ENCODE measurements at regions not wholly inside any gene's neighbourhood (a gene's known extent, or its start where the extent isn't known, plus 50 kb on each side); places are given as distances from the start of the nearest gene placed in this dataset.

DNA sequence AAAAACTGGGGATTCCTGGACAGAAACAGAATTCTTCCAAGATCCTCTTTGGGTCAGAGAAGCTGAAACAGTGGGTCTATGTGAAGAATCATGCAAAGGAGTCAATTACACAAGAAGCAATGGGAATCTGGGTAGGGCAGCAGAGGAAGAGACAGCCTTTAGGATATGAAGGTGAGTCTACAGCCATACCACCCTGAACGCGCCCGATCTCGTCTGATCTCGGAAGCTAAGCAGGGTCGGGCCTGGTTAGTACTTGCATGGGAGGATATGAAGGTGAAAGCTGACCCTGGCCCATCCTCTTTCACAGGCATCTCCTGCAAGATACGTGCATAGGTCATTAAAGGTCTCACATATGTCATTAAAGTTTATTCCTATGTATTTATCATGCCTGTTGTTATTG is 1080.9 kb upstream of the FANCL start:
- DNase-seq (ENCODE audit: low read depth), result no peak

DNA sequence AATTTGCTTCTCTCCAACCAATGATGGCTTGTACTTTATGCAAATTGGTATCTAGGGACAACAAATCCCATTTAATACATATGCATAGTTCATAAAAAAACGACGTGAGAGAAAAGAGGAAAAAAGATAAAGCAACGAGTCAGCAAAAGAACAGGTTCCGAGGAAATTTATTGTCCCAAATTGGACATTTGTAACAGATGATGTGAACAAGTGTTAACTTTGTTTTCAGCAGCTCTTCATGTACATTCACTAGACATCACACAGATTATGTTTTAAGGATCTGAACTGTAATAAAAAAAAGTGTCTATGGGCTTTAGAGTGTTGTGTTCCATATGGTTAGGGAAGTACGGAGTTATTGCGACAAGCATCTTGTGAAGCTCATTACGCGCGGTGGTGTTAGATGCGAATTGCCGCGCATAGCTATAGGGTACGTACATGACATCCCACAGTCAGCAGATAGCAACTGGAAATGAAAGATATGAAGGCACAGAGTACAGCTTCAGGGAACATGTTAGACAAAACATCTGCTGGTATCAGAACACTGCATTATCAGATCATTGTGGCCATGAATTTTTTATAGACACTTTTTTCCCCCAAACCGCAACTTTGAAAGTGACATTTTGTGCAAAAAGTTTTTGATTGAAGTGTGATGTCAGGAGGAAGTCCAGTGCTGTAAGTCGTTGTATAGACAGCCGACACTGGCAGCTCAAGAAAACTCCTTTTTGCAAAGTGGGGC is 1073.1 kb upstream of the FANCL start:
- DNase-seq (ENCODE audit: low read depth), result no peak

DNA sequence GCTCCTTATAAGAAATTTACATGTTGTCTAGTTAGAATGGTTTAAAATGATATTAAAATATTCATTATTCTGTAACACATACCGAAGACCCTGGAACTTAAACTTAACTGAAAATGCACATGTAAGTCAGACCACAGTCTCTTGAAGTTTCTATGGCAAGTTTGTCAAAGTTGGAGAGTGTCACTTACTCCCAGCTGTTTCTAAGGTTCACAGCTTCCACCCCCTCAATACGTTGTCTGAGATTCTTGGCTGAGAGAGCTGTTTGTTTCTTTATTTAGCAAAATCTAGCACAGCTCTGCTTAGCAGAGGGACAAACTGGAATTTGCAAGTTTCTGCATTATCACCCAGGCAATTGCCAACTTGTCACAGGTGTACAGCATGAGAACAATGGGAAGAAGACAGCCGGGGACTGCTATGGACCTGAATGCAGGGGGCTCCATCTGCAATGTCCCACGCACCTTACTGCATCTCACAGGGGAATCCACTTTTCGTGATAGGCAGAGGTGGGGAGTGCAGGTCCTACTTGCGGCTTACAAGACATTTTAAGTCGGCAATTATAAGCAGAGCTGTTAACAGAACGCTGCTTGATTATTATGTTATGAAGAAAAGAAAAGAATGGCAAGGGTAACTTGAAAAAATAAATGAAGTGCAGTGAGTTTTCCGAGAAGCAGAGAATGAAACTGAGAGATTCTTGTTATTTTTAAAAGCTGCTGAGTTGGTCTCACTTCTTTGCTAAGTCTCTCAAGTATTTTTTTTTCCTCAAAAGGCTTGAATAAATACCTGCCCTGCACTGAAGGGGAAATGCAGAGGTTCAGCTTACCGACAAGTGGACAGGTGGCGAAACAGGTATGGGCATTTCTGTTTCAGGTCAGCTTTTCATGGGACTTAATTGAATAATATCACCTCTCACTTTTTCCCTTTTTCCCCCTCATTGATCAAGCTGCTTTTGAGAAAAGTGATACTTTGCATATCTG is 1072.1 kb upstream of the FANCL start:
- no peak for DNase-seq (ENCODE audit: low read depth)

DNA sequence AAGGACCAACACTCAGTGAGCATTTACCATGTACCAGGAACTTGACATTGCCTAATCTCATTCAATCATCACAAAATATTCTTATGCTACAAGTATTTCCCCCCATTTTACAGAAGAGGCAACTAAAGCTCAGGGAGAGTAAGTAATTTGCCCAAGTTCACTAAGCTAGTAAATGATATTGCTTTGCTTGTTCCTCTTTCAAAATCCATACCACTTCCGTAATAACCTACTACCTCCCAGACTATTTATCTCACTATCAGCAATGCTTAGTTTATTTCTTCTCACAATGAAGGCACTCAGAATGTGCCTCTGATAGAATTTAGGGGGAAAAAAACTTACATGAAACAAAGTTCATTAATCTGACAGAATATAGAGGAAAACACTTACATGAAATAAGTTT is 1070.9 kb upstream of the FANCL start:
- no peak for DNase-seq (ENCODE audit: low read depth)

- no peak for DNase-seq (ENCODE audit: low read depth)
These were observed 1067.0 kb upstream of the FANCL start for GRCh38 chr2:59308108-59308507.

DNA sequence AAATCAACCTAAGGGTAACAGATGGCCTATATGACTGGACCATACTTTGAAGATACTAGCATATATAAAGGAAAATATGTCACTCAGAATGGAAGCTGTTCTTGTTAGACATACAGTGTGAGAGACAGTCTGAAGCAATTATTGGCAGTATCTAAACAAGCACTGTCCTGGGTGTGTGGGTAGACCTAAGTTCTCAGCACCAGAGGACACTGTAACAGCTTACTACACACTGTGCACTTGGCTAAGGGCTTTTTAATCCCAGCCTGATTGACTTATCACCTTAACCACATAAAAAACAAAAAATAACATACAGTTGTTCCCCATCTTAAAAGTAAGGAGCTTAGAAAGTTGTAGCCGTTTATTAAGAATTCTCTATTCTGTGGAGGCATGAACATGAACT is 1066.1 kb upstream of the FANCL start:
- DNase-seq (ENCODE audit: low read depth), result no peak

DNA sequence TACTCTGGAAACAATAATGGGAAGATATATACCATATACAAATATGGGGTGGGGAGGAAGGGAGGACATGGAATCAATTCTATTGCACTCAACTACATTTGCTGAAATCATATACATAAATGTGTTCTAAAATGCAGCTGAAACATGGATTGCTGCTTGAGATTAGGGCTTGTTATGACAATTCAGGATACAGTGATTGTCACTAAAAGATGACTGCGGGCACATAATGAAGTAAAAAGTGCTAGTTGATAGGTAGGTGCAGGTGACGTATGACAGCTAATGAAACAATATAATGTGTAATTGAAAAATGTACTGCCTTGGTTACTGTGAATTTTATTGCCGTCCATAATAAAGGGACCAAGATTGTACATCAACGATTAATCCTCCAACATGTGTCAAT is 1062.1 kb upstream of the FANCL start:
- no peak for DNase-seq (ENCODE audit: low read depth)

DNA sequence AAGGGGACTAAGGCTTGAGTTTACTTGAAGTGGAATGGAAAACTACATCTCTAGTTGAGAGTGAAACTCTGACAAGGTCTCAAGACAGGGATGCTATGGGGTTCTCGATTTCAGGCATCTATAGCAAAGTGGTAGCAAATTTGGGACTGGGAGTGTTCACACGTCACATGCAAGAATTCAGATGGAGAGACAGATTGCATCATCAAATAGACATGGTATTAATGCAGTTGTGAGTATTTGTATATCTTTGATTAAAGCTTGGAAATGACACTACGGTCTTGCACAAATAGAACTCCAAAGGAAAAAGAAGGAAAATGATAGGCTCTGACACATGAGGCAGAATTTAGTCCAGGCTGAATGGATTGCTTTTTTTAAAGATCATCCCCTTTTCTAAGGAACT is 1061.6 kb upstream of the FANCL start:
- no peak for DNase-seq (ENCODE audit: low read depth)

DNA sequence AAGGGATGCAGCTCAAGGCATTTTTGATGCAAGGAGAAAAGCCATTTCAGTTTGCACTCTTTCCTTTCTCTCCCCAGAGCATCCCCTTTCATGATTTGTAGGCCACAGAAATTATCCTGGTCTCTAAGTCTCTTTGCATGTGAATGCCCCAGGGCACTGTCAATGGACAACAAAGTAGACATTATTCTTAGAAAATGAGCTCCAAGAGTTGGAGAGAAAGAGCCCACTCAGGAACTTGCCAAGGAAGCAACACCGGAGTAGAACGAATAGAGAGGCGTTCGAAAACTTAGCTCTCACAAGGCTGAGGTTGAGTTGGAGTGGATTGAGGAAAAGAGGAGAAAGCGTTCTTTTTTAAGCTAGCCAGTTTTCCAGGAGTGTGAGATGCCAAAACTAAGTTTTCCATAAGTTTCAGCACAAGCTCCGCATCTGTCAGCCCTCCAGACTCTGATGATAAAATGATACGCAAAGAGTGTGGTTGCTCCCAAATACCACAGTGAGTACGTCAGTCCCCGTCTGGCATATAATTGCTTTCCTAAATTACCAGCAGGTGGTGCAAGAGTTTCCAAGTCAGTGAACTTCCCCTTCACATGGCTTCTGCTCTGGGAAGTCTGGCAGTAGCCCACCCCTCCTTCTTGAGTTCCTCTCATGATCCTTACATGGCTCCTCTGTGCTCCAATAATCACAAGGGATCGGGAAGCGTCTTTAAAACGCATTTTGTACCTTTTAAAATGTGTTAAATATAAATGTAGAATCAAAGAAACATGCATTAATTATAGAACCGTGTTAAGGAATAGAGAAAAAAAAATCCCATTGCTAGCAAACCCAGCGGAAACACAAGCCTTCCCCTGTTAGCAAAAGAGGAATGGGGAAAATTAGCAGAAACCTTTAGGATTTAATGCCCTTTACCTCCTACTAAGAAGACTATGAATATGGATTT is 1060.6 kb upstream of the FANCL start:
- DNase-seq (ENCODE audit: low read depth), result no peak

DNA sequence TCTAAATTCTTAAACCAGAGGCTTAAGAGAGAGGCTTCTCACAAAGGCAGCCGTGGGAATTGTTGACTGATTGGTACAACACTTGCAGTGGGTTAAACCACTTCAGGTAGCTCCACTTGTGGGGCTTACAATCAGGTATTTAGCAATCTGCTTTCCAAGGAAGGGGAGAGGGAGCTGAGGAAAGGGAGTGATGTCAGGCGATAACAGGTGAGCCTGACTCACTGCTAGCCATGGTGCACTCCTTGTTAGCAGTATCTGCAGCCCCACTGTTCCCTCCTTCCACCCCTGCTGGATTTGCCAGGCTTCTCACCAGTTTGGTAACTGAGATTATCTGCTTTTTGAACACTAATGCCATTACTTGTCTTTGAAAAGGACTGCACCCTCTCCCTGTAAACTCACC is 1056.7 kb upstream of the FANCL start:
- DNase-seq (ENCODE audit: low read depth), result no peak

GRCh38 chr2:59296279-59296678 is 1055.2 kb upstream of the FANCL start:
- no peak for DNase-seq (ENCODE audit: low read depth)

DNA sequence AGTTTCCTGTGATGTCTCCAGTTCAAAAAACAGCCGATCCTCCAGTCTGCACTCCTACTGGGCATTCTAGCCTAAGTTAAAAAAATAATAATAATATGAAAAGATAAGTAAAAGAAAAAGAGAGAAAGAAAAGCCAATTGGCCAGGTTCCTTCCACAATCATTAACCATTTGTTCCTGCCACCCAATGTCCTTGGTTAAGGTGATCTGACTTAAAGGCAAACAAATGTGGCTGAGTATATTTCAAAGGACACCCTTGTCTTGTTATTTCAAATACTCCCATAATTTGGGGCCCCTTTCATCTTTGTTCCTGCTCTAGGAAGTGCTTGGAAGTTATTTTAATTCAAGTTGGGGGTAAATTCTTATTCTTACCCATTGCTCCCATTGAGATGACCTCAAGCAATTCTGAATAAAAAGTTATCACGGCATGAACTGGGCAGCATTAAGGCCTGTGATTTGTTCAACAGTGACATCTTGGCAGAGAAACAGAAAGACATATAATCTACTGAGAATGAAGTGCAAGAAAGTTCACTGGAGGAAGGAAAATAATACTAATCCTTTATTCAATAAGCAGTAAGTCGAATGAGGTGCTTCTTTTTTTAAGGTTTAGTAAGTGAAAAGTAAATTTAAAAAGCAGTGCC is 1054.5 kb upstream of the FANCL start:
- no peak for DNase-seq (ENCODE audit: low read depth)

GRCh38 chr2:59288771-59289170 is 1047.6 kb upstream of the FANCL start:
- no peak for DNase-seq (ENCODE audit: low read depth)

DNA sequence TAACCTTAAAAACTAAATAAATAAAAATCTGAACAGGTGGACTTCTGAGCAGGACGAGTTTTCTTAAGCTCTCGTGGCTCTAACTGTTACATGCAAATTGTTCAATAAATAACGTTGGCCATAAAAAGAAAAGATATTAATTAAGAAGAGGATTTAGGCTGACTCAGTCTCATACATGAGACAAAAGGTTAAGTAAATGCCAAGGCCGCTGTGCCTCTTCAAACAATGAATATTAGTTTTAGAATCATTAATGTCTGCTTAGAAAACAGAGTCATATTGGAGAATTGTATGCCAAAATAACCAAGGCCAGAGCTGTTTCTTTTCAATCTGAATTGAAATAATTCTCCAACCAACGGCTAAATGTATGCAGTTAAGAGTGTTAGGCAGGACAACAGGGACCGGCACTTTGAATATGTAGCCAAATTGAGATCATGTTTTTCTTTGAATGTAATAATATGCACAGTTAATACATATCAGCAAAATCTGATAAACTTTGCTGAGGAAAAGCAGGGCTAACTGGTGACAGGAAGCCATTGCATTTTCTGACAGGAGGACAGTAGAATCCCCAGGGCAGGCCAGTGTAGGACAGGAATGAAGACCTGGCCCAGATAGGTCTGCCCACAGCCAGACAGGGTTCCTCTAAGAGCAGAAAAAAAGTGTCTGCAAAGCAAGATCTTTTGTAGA is 1041.4 kb upstream of the FANCL start:
- DNase-seq (ENCODE audit: low read depth), result no peak

DNA sequence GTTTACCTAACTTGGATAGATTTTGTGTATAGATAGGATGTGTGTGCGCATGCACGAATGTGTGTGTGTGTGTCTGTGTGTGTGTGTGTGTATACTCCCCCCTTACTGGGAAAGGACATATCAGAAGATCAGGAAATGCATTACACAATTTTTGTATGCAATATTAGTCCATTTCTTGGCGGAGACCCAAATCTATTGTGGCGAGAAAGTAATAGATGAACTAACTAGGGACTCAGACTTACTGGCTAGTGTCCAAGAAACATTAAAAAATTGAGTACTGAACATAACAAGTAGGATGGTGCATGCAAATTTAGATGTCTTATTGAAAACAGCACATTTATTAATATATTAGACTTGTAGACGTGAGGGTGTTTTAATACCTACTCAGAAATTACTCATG is 1036.5 kb upstream of the FANCL start:
- DNase-seq (ENCODE audit: low read depth), result no peak

GRCh38 chr2:59276917-59277316 is 1035.8 kb upstream of the FANCL start:
- no peak for DNase-seq (ENCODE audit: low read depth)

- no peak for DNase-seq (ENCODE audit: low read depth)
These were observed 1034.9 kb upstream of the FANCL start for GRCh38 chr2:59276033-59276432.

DNA sequence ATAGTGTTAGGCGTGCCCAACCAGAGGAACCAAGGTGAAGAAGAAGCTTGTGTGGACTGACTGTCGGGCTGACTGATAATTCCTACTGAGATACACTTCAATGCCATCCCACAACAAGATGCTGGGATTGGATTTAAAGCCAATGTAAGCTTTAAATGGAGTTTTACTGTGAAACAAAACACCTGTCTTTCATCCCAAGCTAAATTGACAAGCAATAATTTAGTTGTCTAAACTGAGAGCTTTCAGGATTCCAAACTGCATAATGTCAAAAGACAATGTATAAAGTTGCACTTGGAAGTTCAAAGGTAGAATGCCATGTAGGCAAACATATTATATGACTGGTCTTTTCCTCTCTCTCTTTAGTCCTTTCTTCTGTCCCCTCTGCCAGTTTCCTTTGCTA is 1025.3 kb upstream of the FANCL start:
- DNase-seq (ENCODE audit: low read depth), result no peak

GRCh38 chr2:59259913-59260312 is 1018.8 kb upstream of the FANCL start:
- no peak for DNase-seq (ENCODE audit: low read depth)

- no peak for DNase-seq (ENCODE audit: low read depth)
These were observed 1015.2 kb upstream of the FANCL start for GRCh38 chr2:59256290-59256689.

GRCh38 chr2:59254279-59254678 is 1013.2 kb upstream of the FANCL start:
- DNase-seq (ENCODE audit: low read depth), result no peak

Measured in stimulated activated CD8-positive, alpha-beta memory T cell treated with anti-CD3 and anti-CD28 coated beads, Interleukin-12 subunit alpha, Interleukin-12 subunit beta, amount 100 ng/mL, for 4 hours (primary cell).